ENCODE measurements at regions not wholly inside any gene's neighbourhood (a gene's known extent, or its start where the extent isn't known, plus 50 kb on each side); places are given as distances from the start of the nearest gene placed in this dataset.

DNA sequence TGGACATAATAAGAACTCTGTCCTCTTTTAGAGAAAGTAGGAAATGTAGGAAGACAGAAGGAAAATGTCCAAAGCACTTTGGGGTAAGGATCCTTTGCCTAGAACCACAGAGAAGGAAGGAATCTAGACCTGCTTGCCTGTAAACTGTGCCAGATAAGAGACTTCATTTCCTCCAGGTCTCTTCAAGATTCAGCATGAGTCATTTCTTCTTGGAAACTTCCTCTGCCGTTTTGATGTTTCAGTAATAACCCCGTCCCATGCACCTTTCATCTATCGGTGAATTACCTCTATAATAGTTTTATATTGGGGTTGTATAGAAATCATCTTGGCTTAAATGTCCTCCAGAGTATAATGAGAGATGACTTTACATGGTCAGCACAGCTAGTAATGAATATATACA, 63.2 kb upstream of the LRATD1 start:
- intact Hi-C loops (cut with DNase I; ENCODE audit: low total_unique reads): no loop called here
- Histone ChIP-seq H3K9me3 (no peaks in the 10 kb centered on the region), H3K27ac (no peak overlapping the region), H3K4me3 (no peak overlapping the region), H3K27me3 (no peaks in the 10 kb centered on the region), H3K36me3 (ENCODE audit: low read depth, missing control alignments) (no peaks in the 10 kb centered on the region), H3K4me1 (no peaks in the 10 kb centered on the region)
- TF ChIP-seq POLR2A (IDR thresholded peaks at IDR 0.05) (no peak), CTCF (IDR thresholded peaks at IDR 0.05) (no peak)
- DNase-seq: no peak
- WGBS, 2 donors: 84 to 87% methylated on average over 3 of the region's 3 CpGs

- Histone ChIP-seq H3K36me3 (ENCODE audit: low read depth, missing control alignments) (no peaks in the 10 kb centered on the region), H3K4me1 (no peaks in the 10 kb centered on the region), H3K4me3 (no peak overlapping the region), H3K27ac (no peak overlapping the region), H3K9me3 (no peaks in the 10 kb centered on the region), H3K27me3 (no peaks in the 10 kb centered on the region)
- DNase-seq: no peak
- TF ChIP-seq CTCF (IDR thresholded peaks at IDR 0.05) (no peak), POLR2A (IDR thresholded peaks at IDR 0.05) (no peak)
- WGBS, 2 donors: 82 to 87% methylated on average over 2 of the region's 2 CpGs
- intact Hi-C loops (cut with DNase I; ENCODE audit: low total_unique reads): no loop called here
These were observed 59.9 kb upstream of the LRATD1 start for GRCh38 chr2:14572633-14573032.

- Histone ChIP-seq H3K36me3 (ENCODE audit: low read depth, missing control alignments) (no peaks in the 10 kb centered on the region), H3K27ac (no peak overlapping the region), H3K4me1 (no peaks in the 10 kb centered on the region), H3K27me3 (no peaks in the 10 kb centered on the region), H3K4me3 (no peak overlapping the region), H3K9me3 (no peaks in the 10 kb centered on the region)
- TF ChIP-seq POLR2A (IDR thresholded peaks at IDR 0.05) (no peak), CTCF (IDR thresholded peaks at IDR 0.05) (no peak)
- WGBS, 2 donors: 78 to 81% methylated on average over 4 of the region's 4 CpGs
- no peak for DNase-seq
- intact Hi-C loops (cut with DNase I; ENCODE audit: low total_unique reads): no loop called here
These were observed 54.7 kb upstream of the LRATD1 start for GRCh38 chr2:14577843-14578242.

Small RNA genes lying in the stretch of these regions (small RNA-seq; reads per million reads assigned to genes)
- gene RF00017 (0 reads per million in 2 donors), gene RNU6-1288P (0 reads per million in 2 donors)

All from testis (tissue), 2 donors.